H1 (cell line): ENCODE measurements at regions not wholly inside any gene's neighbourhood (a gene's known extent, or its start where the extent isn't known, plus 50 kb on each side); places are given as distances from the start of the nearest gene placed in this dataset.

ENCODE experiments used
- CTCF ChIA-PET: fragments of 300-600 bp; sonication (Branson Sonifier 250); formaldehyde crosslinking; loops from one replicate; lab custom pipeline; 2021; ENCODE audit not compliant: partially characterized antibody; lab: Charles Lee
- POLR2A ChIA-PET: fragments of 300-600 bp; sonication (Branson Sonifier 250); formaldehyde crosslinking; loops from one replicate; lab custom pipeline; 2021; ENCODE audit warnings: inconsistent platforms; ENCODE audit not compliant: partially characterized antibody; lab: Charles Lee
- DNase-seq, 2 experiments: peaks; one replicate each; pipeline versions ENCODE4 v3.0.0 to v3.0.0-alpha.2; 2010 to 2022; ENCODE audit warnings: low spot score in 2 of 2, low read depth in 1 of 2, mixed read lengths in 1 of 2
- FAIRE-seq: peaks from 2 replicates; lab custom pipeline; 2011; peaks lifted over from hg19 to GRCh38; lab: Jason Lieb, UNC
- H2AFZ ChIP-seq: 2 replicates; pipeline ENCODE4 v1.8.1; 2012; ENCODE audit warnings: low read length, inconsistent platforms
- H2AK5ac ChIP-seq: 2 replicates; pipeline ENCODE4 v1.6.1; 2013; ENCODE audit warnings: low read depth, low read length
- H2BK120ac ChIP-seq: replicated peaks from 2 replicates; pipeline ENCODE3; 2013; ENCODE audit warnings: low read depth, low read length, inconsistent platforms
- H2BK12ac ChIP-seq: 2 replicates; pipeline ENCODE4 v1.6.1; 2013; ENCODE audit warnings: low read depth, low read length
- H2BK15ac ChIP-seq: 2 replicates; pipeline ENCODE4 v1.6.1; 2013; ENCODE audit warnings: low read length
- H2BK20ac ChIP-seq: 2 replicates; pipeline ENCODE4 v1.6.1; 2013; ENCODE audit warnings: low read length
- H2BK5ac ChIP-seq: 2 replicates; pipeline ENCODE4 v1.6.1; 2013; ENCODE audit warnings: low read depth, low read length
- H3K14ac ChIP-seq: 2 replicates; pipeline ENCODE4 v1.6.1; 2013; ENCODE audit warnings: inconsistent platforms; ENCODE audit not compliant: insufficient read length
- H3K18ac ChIP-seq: 2 replicates; pipeline ENCODE4 v1.6.1; 2013; ENCODE audit warnings: low read length; ENCODE audit errors: extremely low read depth
- H3K23ac ChIP-seq: 2 replicates; pipeline ENCODE4 v1.6.1; 2013; ENCODE audit warnings: inconsistent platforms; ENCODE audit not compliant: insufficient read length
- H3K23me2 ChIP-seq: 2 replicates; pipeline ENCODE4 v1.6.1; 2013; ENCODE audit warnings: low read depth, low read length
- H3K27ac ChIP-seq: 2 replicates; pipeline ENCODE4 v1.6.1; 2011; ENCODE audit warnings: low read depth, low read length, inconsistent platforms
- H3K27me3 ChIP-seq, 4 experiments: replicated peaks in 1 of 4; 1 replicate in 1 of 4; 2 replicates in 3 of 4; pipeline versions ENCODE4 v1.6.1 to v1.8.1; 2011 to 2013; ENCODE audit warnings: low read length in 3 of 4, mild to moderate bottlenecking in 3 of 4, inconsistent platforms in 2 of 4, mixed read lengths in 2 of 4, moderate library complexity in 1 of 4; ENCODE audit not compliant: control insufficient read depth in 3 of 4, insufficient read depth in 3 of 4; ENCODE audit errors: extremely low read depth in 1 of 4
- H3K36me3 ChIP-seq, 4 experiments: 2 replicates each; pipeline versions ENCODE4 v1.6.1 to v1.8.1; 2011 to 2013; ENCODE audit warnings: mild to moderate bottlenecking in 4 of 4, low read length in 3 of 4, moderate library complexity in 2 of 4, control low read depth in 1 of 4, inconsistent platforms in 1 of 4; ENCODE audit not compliant: insufficient read depth in 4 of 4, control insufficient read depth in 2 of 4
- H3K4ac ChIP-seq: replicated peaks from 2 replicates; pipeline ENCODE3; 2013; ENCODE audit warnings: low read length, low read depth, mixed read lengths, inconsistent platforms; ENCODE audit not compliant: insufficient read length
- H3K4me1 ChIP-seq, 4 experiments: replicated peaks in 1 of 4; 1 replicate in 1 of 4; 2 replicates in 3 of 4; pipeline versions ENCODE4 v1.6.1 to v1.8.1; 2011 to 2013; ENCODE audit warnings: low read length in 3 of 4, inconsistent platforms in 2 of 4, mixed read lengths in 1 of 4; ENCODE audit not compliant: insufficient read depth in 4 of 4, control insufficient read depth in 3 of 4
- H3K4me2 ChIP-seq, 2 experiments: 2 replicates each; pipeline versions ENCODE4 v1.6.1 to v1.8.1; 2011 to 2013; ENCODE audit warnings: low read depth in 2 of 2, low read length in 2 of 2, control low read depth in 1 of 2, inconsistent platforms in 1 of 2, mild to moderate bottlenecking in 1 of 2; ENCODE audit not compliant: insufficient read depth in 1 of 2
- H3K4me3 ChIP-seq, 4 experiments: fragments of 200-600, 300-600 bp in 1 of 4; sonication (generic), shearing (Covaris generic), sonication (Bioruptor Twin) in 1 of 4; 2 replicates each; pipeline versions ENCODE4 v1.5.1 to v1.8.1; 2011 to 2016; ENCODE audit warnings: low read length in 4 of 4, low read depth in 3 of 4, control low read depth in 2 of 4, inconsistent platforms in 2 of 4, mild to moderate bottlenecking in 2 of 4, mixed read lengths in 1 of 4, moderate library complexity in 1 of 4; ENCODE audit not compliant: insufficient read depth in 2 of 4; ENCODE audit errors: extremely low read depth in 1 of 4
- H3K56ac ChIP-seq: replicated peaks from 2 replicates; pipeline ENCODE3; 2013; ENCODE audit warnings: low read depth, mild to moderate bottlenecking, mixed read lengths, low read length, inconsistent platforms; ENCODE audit not compliant: insufficient read length
- H3K79me1 ChIP-seq: 2 replicates; pipeline ENCODE4 v1.6.1; 2013; ENCODE audit warnings: low read depth, low read length, control low read depth
- H3K79me2 ChIP-seq, 2 experiments: 2 replicates each; pipeline versions ENCODE4 v1.6.1 to v1.8.1; 2012 to 2013; ENCODE audit warnings: low read length in 2 of 2, mild to moderate bottlenecking in 2 of 2, inconsistent platforms in 1 of 2; ENCODE audit not compliant: insufficient read depth in 2 of 2, control insufficient read depth in 1 of 2
- H3K9ac ChIP-seq, 4 experiments: replicated peaks in 1 of 4; 1 replicate in 1 of 4; 2 replicates in 3 of 4; pipeline versions ENCODE4 v1.6.1 to v1.8.1; 2011 to 2013; ENCODE audit warnings: low read depth in 3 of 4, low read length in 3 of 4, control low read depth in 2 of 4, mild to moderate bottlenecking in 2 of 4, moderate library complexity in 2 of 4, inconsistent platforms in 1 of 4; ENCODE audit errors: extremely low read depth in 1 of 4
- H3K9me3 ChIP-seq, 2 experiments: 2 replicates each; pipeline versions ENCODE4 v1.6.1 to v1.8.1; 2012 to 2013; ENCODE audit warnings: mild to moderate bottlenecking in 2 of 2, moderate library complexity in 2 of 2, control low read depth in 1 of 2, inconsistent platforms in 1 of 2, low read depth in 1 of 2, low read length in 1 of 2, mixed read lengths in 1 of 2; ENCODE audit not compliant: insufficient read depth in 2 of 2
- H4K20me1 ChIP-seq, 2 experiments: replicated peaks in 1 of 2; 2 replicates each; pipeline versions ENCODE3 to v1.8.1; 2011 to 2013; ENCODE audit warnings: inconsistent platforms in 2 of 2, low read length in 2 of 2, mild to moderate bottlenecking in 1 of 2; ENCODE audit not compliant: insufficient read depth in 2 of 2, control insufficient read depth in 1 of 2
- H4K5ac ChIP-seq: 2 replicates; pipeline ENCODE4 v1.6.1; 2013; ENCODE audit warnings: low read length, low read depth, mixed read lengths, inconsistent platforms; ENCODE audit not compliant: insufficient read length
- H4K8ac ChIP-seq: 2 replicates; pipeline ENCODE4 v1.8.0; 2013; ENCODE audit warnings: mild to moderate bottlenecking, moderate library complexity, low read length, inconsistent platforms; ENCODE audit not compliant: insufficient read depth; ENCODE audit errors: extremely low read depth
- H4K91ac ChIP-seq: replicated peaks from 2 replicates; pipeline ENCODE3; 2013; ENCODE audit warnings: low read length, mixed read lengths, inconsistent platforms; ENCODE audit not compliant: insufficient read length
- ATF2 ChIP-seq: IDR thresholded peaks from 2 replicates; pipeline ENCODE4 v1.6.1; 2012; ENCODE audit warnings: low read length, inconsistent platforms
- HDAC2 ChIP-seq, 2 experiments: fragments of 300-600 bp in 1 of 2; sonication (generic) in 1 of 2; IDR thresholded peaks; 2 replicates each; pipeline ENCODE4 v1.6.1; 2011 to 2012; ENCODE audit warnings: low read depth in 2 of 2, low read length in 2 of 2, mild to moderate bottlenecking in 2 of 2, moderate library complexity in 2 of 2, borderline replicate concordance in 1 of 2, inconsistent platforms in 1 of 2
- MAFK ChIP-seq: IDR thresholded peaks from 2 replicates; pipeline ENCODE4 v1.6.1; 2012; ENCODE audit warnings: low read depth, mild to moderate bottlenecking, improper control_type of control experiment, low read length
- NRF1 ChIP-seq: IDR thresholded peaks from 2 replicates; pipeline ENCODE4 v1.6.1; 2011; ENCODE audit warnings: mild to moderate bottlenecking, low read depth, low read length, improper control_type of control experiment
- RFX5 ChIP-seq: IDR thresholded peaks from 2 replicates; pipeline ENCODE4 v1.6.1; 2011; ENCODE audit warnings: low read depth, low read length, improper control_type of control experiment, borderline replicate concordance
- RNF2 ChIP-seq: fragments of 200-900, 300-1000 bp; sonication (generic); IDR thresholded peaks from 2 replicates; pipeline ENCODE4 v1.7.1; 2016; ENCODE audit warnings: borderline replicate concordance, low read depth, mild to moderate bottlenecking, antibody characterized with exemption, low read length; ENCODE audit not compliant: poor library complexity, severe bottlenecking; ENCODE audit errors: missing control alignments
- SIN3A ChIP-seq, 2 experiments: IDR thresholded peaks in 1 of 2; conservative IDR thresholded peaks in 1 of 2; 2 replicates each; pipeline ENCODE4 v1.6.1; 2011 to 2012; ENCODE audit warnings: low read length in 2 of 2, improper control_type of control experiment in 1 of 2, low read depth in 1 of 2, mild to moderate bottlenecking in 1 of 2
- USF2 ChIP-seq: IDR thresholded peaks from 2 replicates; pipeline ENCODE4 v1.6.1; 2011; ENCODE audit warnings: low read length, improper control_type of control experiment
- WGBS, 2 experiments: shearing (Covaris generic) in 1 of 2; methylation state at CpG; one replicate each; pipeline versions ENCODE4 v1.1.6 to v1.1.7; 2013 to 2015; ENCODE audit warnings: low lambda C conversion rate in 2 of 2, mixed read lengths in 2 of 2, inconsistent platforms in 1 of 2, low coverage in 1 of 2, missing lambda C conversion rate in 1 of 2; ENCODE audit not compliant: insufficient replicate concordance in 2 of 2, insufficient coverage in 1 of 2, insufficient read length in 1 of 2; ENCODE audit errors: extremely low coverage in 1 of 2, missing lambda C conversion rate in 1 of 2; 5-methylcytosine and 5-hydroxymethylcytosine counted together
- TF ChIP-seq, protein P1 (sequence below): IDR thresholded peaks from 2 replicates; pipeline ENCODE4 v1.6.1; 2011; ENCODE audit warnings: low read depth, mild to moderate bottlenecking, low read length; ENCODE audit not compliant: insufficient read depth

GRCh38 chr9:94472806-94473360, 82.0 kb upstream of the PCAT7 start:
- Histone ChIP-seq H4K20me1 (no peaks in the 10 kb centered on the region), H3K79me2 (no peaks in the 10 kb centered on the region), H2BK120ac (no peak overlapping the region), H3K27ac (no peak overlapping the region), H2BK12ac (no peak overlapping the region), H3K18ac (no peak overlapping the region), H3K36me3 (no peaks in the 10 kb centered on the region), H4K91ac (no peak overlapping the region), H2BK20ac (no peak overlapping the region), H3K9ac (no peak overlapping the region), H3K4me1 (no peaks in the 10 kb centered on the region), H4K8ac (no peak overlapping the region), H3K14ac (no peak overlapping the region), H3K27me3 (no peaks in the 10 kb centered on the region), H3K4me3 (no peak overlapping the region), H3K4ac (no peak overlapping the region), H2AK5ac (no peak overlapping the region), H3K56ac (no peak overlapping the region), H3K4me2 (no peak overlapping the region), H3K23me2 (no peaks in the 10 kb centered on the region), H3K79me1 (no peaks in the 10 kb centered on the region), H3K9me3 (peaks cover 14 to 18% of the 10 kb centered on the region in 2 experiments; a peak in 3 of 4 replicates), H2AFZ (no peak overlapping the region), H2BK15ac (no peak overlapping the region), H2BK5ac (no peak overlapping the region), H4K5ac (no peak overlapping the region), H3K23ac (no peak overlapping the region)
- POLR2A ChIA-PET, result no interaction called here
- WGBS, 2 experiments, result 90% methylated on average over 4 of the region's 4 CpGs; no CpG with 5 or more reads in 1 of the 2 experiments
- FAIRE-seq, result no peak
- CTCF ChIA-PET, result no interaction called here
- DNase-seq, result no peak
- TF ChIP-seq, protein P1, sequence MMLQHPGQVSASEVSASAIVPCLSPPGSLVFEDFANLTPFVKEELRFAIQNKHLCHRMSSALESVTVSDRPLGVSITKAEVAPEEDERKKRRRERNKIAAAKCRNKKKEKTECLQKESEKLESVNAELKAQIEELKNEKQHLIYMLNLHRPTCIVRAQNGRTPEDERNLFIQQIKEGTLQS, result no peak
- TF ChIP-seq RFX5, result no peak
- no peak for TF ChIP-seq USF2
- TF ChIP-seq MAFK, result no peak
- no peak for TF ChIP-seq SIN3A (conservative IDR thresholded peaks at IDR 0.05 in 1 of 2, IDR thresholded peaks at IDR 0.05 in 1 of 2; ENCODE audit: low read depth in 1 of 2, low read length in 2 of 2)
- TF ChIP-seq ATF2, result no peak
- no peak for TF ChIP-seq RNF2
- no peak for TF ChIP-seq HDAC2 (IDR thresholded peaks at IDR 0.05; ENCODE audit: borderline replicate concordance in 1 of 2, low read depth in 2 of 2, low read length in 2 of 2)
- no peak for TF ChIP-seq NRF1
